ENCODE measurements at regions not wholly inside any gene's neighbourhood (a gene's known extent, or its start where the extent isn't known, plus 50 kb on each side); places are given as distances from the start of the nearest gene placed in this dataset.

GRCh38 chr12:87794854-87795253 is 234.3 kb downstream of the C12orf50 start:
- no peaks in the 10 kb centered on the region for H3K9me3 Mint-ChIP-seq
- H3K27ac Mint-ChIP-seq = no peak overlapping the region
- no peaks in the 10 kb centered on the region for H3K9me3 ChIP-seq (replicated peaks in 1 of 2; ENCODE audit: control insufficient read depth in 1 of 2, insufficient read depth in 1 of 2, low read length in 2 of 2)
- no peak for DNase-seq
- H3K79me2 ChIP-seq (ENCODE audit: insufficient read depth, low read length) = no peaks in the 10 kb centered on the region
- H2AFZ ChIP-seq (ENCODE audit: insufficient read depth, low read depth, low read length, poor library complexity, severe bottlenecking) = no peak overlapping the region
- no peaks in the 10 kb centered on the region for H3K4me1 Mint-ChIP-seq
- no peaks in the 10 kb centered on the region for H3K27me3 ChIP-seq (ENCODE audit: control insufficient read depth in 2 of 2, insufficient read depth in 2 of 2, low read length in 2 of 2)
- H3K9ac ChIP-seq (ENCODE audit: insufficient read depth, low read length, poor library complexity, severe bottlenecking) = no peak overlapping the region
- H3K27me3 Mint-ChIP-seq (ENCODE audit: low read depth in 3 of 3) = no peaks in the 10 kb centered on the region
- intact Hi-C loops (cut with micrococcal nuclease) = no loop called here
- 100% methylated on average over 1 of the region's 1 CpG for WGBS (ENCODE audit: insufficient coverage)
- H3K4me2 ChIP-seq (replicated peaks; ENCODE audit: extremely low read depth, low read length, poor library complexity, severe bottlenecking) = no peak overlapping the region
- no peak overlapping the region for H3K4me3 Mint-ChIP-seq
- H3K27ac ChIP-seq (ENCODE audit: low read depth in 1 of 2, low read length in 2 of 2) = no peak overlapping the region
- no peak for TF ChIP-seq CTCF (IDR thresholded peaks at IDR 0.05)
- no peaks in the 10 kb centered on the region for H3K36me3 ChIP-seq (replicated peaks in 1 of 2; ENCODE audit: control insufficient read depth in 1 of 2, insufficient read depth in 2 of 2, low read length in 2 of 2)
- no peaks in the 10 kb centered on the region for H4K20me1 ChIP-seq (ENCODE audit: insufficient read depth, low read length)
- H3K4me3 ChIP-seq (replicated peaks in 1 of 3; ENCODE audit: low read depth in 2 of 3, low read length in 3 of 3) = no peak overlapping the region
- H3K36me3 Mint-ChIP-seq = no peaks in the 10 kb centered on the region
- no peaks in the 10 kb centered on the region for H3K4me1 ChIP-seq (ENCODE audit: control insufficient read depth in 1 of 2, insufficient read depth in 2 of 2, low read length in 2 of 2)

GRCh38 chr12:87793131-87793530 is 236.1 kb downstream of the C12orf50 start:
- Histone ChIP-seq H3K4me3 (replicated peaks in 1 of 3; ENCODE audit: low read depth in 2 of 3, low read length in 3 of 3) (no peak overlapping the region), H3K27ac (ENCODE audit: low read depth in 1 of 2, low read length in 2 of 2) (no peak overlapping the region), H4K20me1 (ENCODE audit: insufficient read depth, low read length) (no peaks in the 10 kb centered on the region), H3K79me2 (ENCODE audit: insufficient read depth, low read length) (no peaks in the 10 kb centered on the region), H3K9me3 (replicated peaks in 1 of 2; ENCODE audit: control insufficient read depth in 1 of 2, insufficient read depth in 1 of 2, low read length in 2 of 2) (no peaks in the 10 kb centered on the region), H3K9ac (ENCODE audit: insufficient read depth, low read length, poor library complexity, severe bottlenecking) (no peak overlapping the region), H2AFZ (ENCODE audit: insufficient read depth, low read depth, low read length, poor library complexity, severe bottlenecking) (no peak overlapping the region), H3K27me3 (ENCODE audit: control insufficient read depth in 2 of 2, insufficient read depth in 2 of 2, low read length in 2 of 2) (no peaks in the 10 kb centered on the region), H3K4me1 (ENCODE audit: control insufficient read depth in 1 of 2, insufficient read depth in 2 of 2, low read length in 2 of 2) (no peaks in the 10 kb centered on the region), H3K36me3 (replicated peaks in 1 of 2; ENCODE audit: control insufficient read depth in 1 of 2, insufficient read depth in 2 of 2, low read length in 2 of 2) (no peaks in the 10 kb centered on the region), H3K4me2 (replicated peaks; ENCODE audit: extremely low read depth, low read length, poor library complexity, severe bottlenecking) (no peak overlapping the region)
- no peaks in the 10 kb centered on the region for H3K4me1 Mint-ChIP-seq
- no peak for DNase-seq
- no peak for TF ChIP-seq CTCF (IDR thresholded peaks at IDR 0.05)
- intact Hi-C loops (cut with micrococcal nuclease) = no loop called here
- H3K36me3 Mint-ChIP-seq = no peaks in the 10 kb centered on the region
- no peaks in the 10 kb centered on the region for H3K9me3 Mint-ChIP-seq
- H3K27ac Mint-ChIP-seq = no peak overlapping the region
- H3K27me3 Mint-ChIP-seq (ENCODE audit: low read depth in 3 of 3) = no peaks in the 10 kb centered on the region
- H3K4me3 Mint-ChIP-seq = no peak overlapping the region
- 78% methylated on average over 1 of the region's 2 CpGs for WGBS (ENCODE audit: insufficient coverage)

Data from CD14-positive monocyte (primary cell).